ENCODE measurements at regions not wholly inside any gene's neighbourhood (a gene's known extent, or its start where the extent isn't known, plus 50 kb on each side); places are given as distances from the start of the nearest gene placed in this dataset.

DNA sequence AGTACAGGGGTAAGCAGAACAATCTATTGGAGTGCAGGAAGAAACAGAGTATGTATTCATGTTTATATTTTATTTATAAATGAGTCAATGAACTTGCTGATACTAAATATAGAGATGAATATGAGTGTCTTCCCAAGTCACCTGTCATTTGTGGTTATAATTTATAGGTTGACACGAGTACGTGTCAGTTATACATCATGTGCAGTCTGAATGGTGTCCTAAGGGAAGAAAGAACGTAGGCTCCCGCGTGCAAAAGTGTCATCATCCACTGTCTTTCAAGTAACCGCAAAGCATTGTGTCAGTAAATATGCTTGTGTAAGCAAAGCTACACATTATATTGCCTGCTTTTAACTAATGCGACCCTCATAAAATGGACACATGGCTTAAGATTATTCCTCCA is 786.1 kb downstream of the KCNJ2 start:
- intact Hi-C loops (cut with DNase I, micrococcal nuclease), result no loop called here
- Mint-ChIP-seq H3K4me3 (no peak overlapping the region), H3K4me1 (no peaks in the 10 kb centered on the region), H3K36me3 (ENCODE audit: low read depth) (no peaks in the 10 kb centered on the region), H3K27me3 (no peaks in the 10 kb centered on the region), H3K27ac (no peak overlapping the region), H3K9me3 (ENCODE audit: low read depth) (peaks cover 8% of the 10 kb centered on the region)
- ChIA-PET CTCF (no interaction called here), POLR2A (no interaction called here)
- DNase-seq, result no peak
- no peak for ATAC-seq

DNA sequence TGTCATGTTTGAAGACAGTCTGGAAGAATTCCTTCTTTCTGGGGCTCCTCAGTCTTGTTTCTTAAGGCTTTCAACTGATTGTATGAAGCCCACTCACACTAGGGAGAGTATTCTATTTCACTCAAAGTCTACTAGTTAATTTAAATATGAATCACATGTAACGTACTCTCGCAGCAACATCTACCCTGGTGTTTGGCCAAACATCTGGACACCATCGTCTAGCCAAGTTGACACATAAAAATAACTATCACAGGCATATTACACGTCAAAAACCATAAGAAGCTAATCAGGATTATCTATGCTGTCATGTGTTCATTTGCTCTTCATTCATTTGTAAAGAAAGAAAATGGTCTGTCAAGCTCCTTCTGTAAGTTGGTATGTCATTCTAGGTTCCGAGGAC is 787.4 kb downstream of the KCNJ2 start:
- no peaks in the 10 kb centered on the region for H3K36me3 Mint-ChIP-seq (ENCODE audit: low read depth)
- H3K9me3 Mint-ChIP-seq (ENCODE audit: low read depth), result peaks cover 8% of the 10 kb centered on the region
- CTCF ChIA-PET, result no interaction called here
- no peaks in the 10 kb centered on the region for H3K27me3 Mint-ChIP-seq
- H3K4me1 Mint-ChIP-seq, result no peaks in the 10 kb centered on the region
- intact Hi-C loops (cut with DNase I, micrococcal nuclease), result no loop called here
- no peak overlapping the region for H3K27ac Mint-ChIP-seq
- no peak overlapping the region for H3K4me3 Mint-ChIP-seq
- ATAC-seq (no peak), DNase-seq (no peak)
- POLR2A ChIA-PET, result no interaction called here

DNA sequence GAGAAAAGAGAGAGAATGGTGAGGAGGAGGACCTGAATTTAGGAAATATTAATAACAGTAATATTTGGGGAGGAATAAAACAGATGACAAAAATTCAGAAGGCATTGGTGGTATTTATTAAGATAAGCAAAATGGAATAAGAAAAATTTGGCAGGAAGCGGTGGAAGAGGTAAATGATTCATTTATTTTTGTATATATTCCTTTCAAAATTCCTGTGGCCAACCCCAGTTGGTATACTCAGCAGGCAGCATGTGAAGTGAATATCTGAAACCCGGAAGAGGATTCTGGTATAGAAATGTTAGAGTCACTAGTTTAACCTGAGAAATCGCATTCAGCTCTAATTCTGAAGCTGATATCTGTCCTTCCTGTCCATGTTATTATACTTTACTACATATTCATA is 792.0 kb downstream of the KCNJ2 start:
- Mint-ChIP-seq H3K36me3 (ENCODE audit: low read depth) (no peaks in the 10 kb centered on the region), H3K4me3 (no peak overlapping the region), H3K27ac (no peak overlapping the region), H3K9me3 (ENCODE audit: low read depth) (peaks cover 2% of the 10 kb centered on the region), H3K27me3 (no peaks in the 10 kb centered on the region), H3K4me1 (no peaks in the 10 kb centered on the region)
- CTCF ChIA-PET, result no interaction called here
- POLR2A ChIA-PET, result no interaction called here
- DNase-seq, result no peak
- no peak for ATAC-seq
- intact Hi-C loops (cut with DNase I, micrococcal nuclease), result no loop called here

DNA sequence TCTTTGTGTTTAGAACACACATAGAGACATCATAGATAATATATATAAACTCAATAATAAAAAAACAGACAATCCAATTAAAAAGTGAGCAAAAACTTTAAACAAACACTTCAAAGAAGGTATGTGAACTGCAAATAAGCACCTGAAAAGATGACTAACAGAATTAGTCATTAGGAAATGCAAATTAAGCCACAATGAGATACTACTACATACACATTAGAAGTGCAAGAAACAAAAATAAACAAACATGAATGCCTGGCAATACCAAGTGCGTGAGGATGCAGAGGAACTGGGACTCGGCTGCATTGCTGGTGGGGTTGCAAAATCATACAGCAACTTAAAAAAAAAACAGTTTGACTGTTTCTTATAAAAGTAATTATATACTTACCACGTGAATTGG is 799.0 kb downstream of the KCNJ2 start:
- peaks cover 4% of the 10 kb centered on the region for H3K9me3 Mint-ChIP-seq (ENCODE audit: low read depth)
- no peak overlapping the region for H3K27ac Mint-ChIP-seq
- no peaks in the 10 kb centered on the region for H3K4me1 Mint-ChIP-seq
- ATAC-seq (no peak), DNase-seq (no peak)
- no peaks in the 10 kb centered on the region for H3K36me3 Mint-ChIP-seq (ENCODE audit: low read depth)
- CTCF ChIA-PET, result no interaction called here
- intact Hi-C loops (cut with DNase I, micrococcal nuclease), result no loop called here
- no peak overlapping the region for H3K4me3 Mint-ChIP-seq
- POLR2A ChIA-PET, result no interaction called here
- H3K27me3 Mint-ChIP-seq, result no peaks in the 10 kb centered on the region

DNA sequence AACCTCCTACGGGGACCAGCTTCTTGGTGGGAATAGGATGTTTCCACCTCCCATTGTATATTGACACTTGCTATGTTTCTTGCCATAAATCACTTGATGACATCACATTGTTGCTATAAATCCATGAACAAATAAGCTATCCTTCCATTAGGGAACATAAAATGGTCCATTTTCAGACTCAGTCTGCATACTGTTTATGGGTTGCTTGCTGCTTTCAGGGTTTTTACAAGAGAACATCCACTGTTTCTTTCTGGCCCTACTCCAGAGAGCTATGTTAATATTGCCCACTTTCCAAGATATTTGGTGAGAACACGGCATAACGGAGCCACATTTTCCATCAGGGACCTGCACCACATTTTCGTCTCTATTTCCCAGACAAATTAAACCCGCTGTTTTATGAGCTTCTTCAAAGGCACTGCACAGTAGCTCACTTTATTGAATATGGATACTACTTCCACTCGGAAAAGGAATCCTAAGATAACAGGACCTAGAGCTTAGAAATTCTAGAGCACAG is 800.2 kb downstream of the KCNJ2 start:
- Mint-ChIP-seq H3K4me3 (no peak overlapping the region), H3K9me3 (ENCODE audit: low read depth) (peaks cover 4% of the 10 kb centered on the region), H3K4me1 (no peaks in the 10 kb centered on the region), H3K36me3 (ENCODE audit: low read depth) (no peaks in the 10 kb centered on the region), H3K27ac (no peak overlapping the region), H3K27me3 (no peaks in the 10 kb centered on the region)
- intact Hi-C loops (cut with DNase I, micrococcal nuclease), result no loop called here
- no peak for DNase-seq
- CTCF ChIA-PET, result no interaction called here
- POLR2A ChIA-PET, result no interaction called here
- no peak for ATAC-seq

DNA sequence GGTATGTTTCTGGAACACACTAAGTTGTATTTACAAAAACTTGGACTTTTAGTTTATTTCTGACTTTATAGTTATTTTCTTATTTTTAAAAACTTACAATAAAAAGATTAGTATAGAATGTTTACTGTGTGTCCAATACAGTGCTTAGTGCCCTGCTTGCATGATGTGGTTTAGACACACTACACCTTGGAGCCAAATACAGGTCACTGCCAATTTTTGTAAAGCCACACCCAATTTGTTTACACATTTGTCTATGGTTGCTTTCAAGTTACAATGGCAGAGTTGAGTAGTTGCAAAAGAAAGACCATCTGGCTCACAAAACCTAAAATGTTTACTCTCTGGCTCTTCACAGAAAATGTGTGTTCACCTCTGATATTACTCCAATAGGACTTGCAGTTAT is 807.1 kb downstream of the KCNJ2 start:
- Mint-ChIP-seq H3K9me3 (ENCODE audit: low read depth) (peaks cover 4% of the 10 kb centered on the region), H3K4me3 (no peak overlapping the region), H3K27ac (no peak overlapping the region), H3K27me3 (no peaks in the 10 kb centered on the region), H3K4me1 (no peaks in the 10 kb centered on the region), H3K36me3 (ENCODE audit: low read depth) (no peaks in the 10 kb centered on the region)
- ATAC-seq (no peak), DNase-seq (no peak)
- intact Hi-C loops (cut with DNase I, micrococcal nuclease), result no loop called here
- ChIA-PET POLR2A (no interaction called here), CTCF (no interaction called here)

DNA sequence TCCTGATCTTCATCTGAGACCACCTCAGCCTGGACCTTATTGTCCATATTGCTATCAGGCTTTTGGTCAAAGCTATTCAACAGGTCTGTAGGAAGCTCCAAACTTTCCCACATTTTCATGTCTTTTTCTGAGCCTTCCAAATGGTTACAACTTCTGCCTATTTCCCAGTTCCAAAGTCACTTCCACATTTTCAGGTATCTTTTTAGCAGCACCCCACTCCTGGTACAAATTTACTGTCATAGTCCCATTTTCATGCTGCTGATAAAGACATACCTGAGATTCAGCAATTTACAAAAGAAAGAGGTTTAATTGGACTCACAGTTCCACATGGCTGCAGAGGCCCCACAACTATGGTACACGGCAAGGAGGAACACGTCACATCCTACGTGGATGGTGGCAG is 815.5 kb downstream of the KCNJ2 start:
- Mint-ChIP-seq H3K36me3 (ENCODE audit: low read depth) (no peaks in the 10 kb centered on the region), H3K27ac (no peak overlapping the region), H3K9me3 (ENCODE audit: low read depth) (peaks cover 19% of the 10 kb centered on the region), H3K4me1 (no peaks in the 10 kb centered on the region), H3K27me3 (no peaks in the 10 kb centered on the region), H3K4me3 (no peak overlapping the region)
- CTCF ChIA-PET, result no interaction called here
- DNase-seq, result no peak
- intact Hi-C loops (cut with DNase I, micrococcal nuclease), result no loop called here
- POLR2A ChIA-PET, result no interaction called here
- ATAC-seq, result no peak

DNA sequence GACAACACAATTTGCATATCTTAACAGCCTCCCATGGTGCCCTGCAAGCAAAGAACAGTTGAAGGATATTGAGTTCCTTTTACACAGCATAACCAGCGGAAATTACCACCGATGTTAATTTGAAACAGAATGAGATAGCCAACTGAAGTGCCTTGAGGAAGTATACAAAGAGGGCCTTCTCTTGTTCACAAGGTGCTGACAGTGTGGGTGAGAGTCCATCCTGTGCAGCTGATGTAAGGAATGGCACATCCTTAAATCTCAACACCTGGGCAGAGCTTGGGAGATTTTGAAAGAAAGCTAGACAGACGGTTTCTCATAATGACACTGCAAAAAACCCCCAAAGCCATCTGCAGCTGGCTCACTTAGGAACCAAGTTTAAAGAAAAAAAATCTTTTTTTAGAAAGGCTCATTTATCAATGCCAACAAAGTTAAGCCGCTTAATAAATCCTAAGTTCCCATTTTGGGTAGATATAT is 818.6 kb downstream of the KCNJ2 start:
- no peaks in the 10 kb centered on the region for H3K4me1 Mint-ChIP-seq
- peaks cover 22% of the 10 kb centered on the region for H3K9me3 Mint-ChIP-seq (ENCODE audit: low read depth)
- H3K27ac Mint-ChIP-seq, result no peak overlapping the region
- intact Hi-C loops (cut with DNase I, micrococcal nuclease), result no loop called here
- POLR2A ChIA-PET, result no interaction called here
- CTCF ChIA-PET, result no interaction called here
- H3K36me3 Mint-ChIP-seq (ENCODE audit: low read depth), result no peaks in the 10 kb centered on the region
- no peak overlapping the region for H3K4me3 Mint-ChIP-seq
- no peaks in the 10 kb centered on the region for H3K27me3 Mint-ChIP-seq
- DNase-seq, result no peak
- ATAC-seq, result no peak

DNA sequence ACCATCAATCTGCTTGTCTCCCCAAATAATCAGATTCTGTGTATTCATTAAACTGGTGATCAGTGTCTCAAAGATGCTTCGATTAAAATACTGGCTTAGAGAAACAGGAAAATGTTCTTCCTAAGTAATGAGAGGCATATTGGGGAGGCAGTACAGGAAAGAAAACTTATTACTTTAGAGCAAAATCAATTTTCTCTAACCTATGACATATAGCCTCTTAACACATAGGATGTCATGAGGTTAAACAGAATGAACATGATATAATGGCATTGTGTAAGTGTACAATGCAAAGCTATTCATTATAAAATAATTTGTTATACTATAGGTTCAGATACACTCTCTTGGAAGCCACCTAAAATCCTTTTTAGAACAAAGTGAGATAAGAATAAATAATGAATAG is 819.3 kb downstream of the KCNJ2 start:
- POLR2A ChIA-PET, result no interaction called here
- Mint-ChIP-seq H3K4me1 (no peaks in the 10 kb centered on the region), H3K27me3 (no peaks in the 10 kb centered on the region), H3K36me3 (ENCODE audit: low read depth) (no peaks in the 10 kb centered on the region), H3K9me3 (ENCODE audit: low read depth) (peaks cover 19% of the 10 kb centered on the region), H3K27ac (no peak overlapping the region), H3K4me3 (no peak overlapping the region)
- intact Hi-C loops (cut with DNase I, micrococcal nuclease), result no loop called here
- ATAC-seq, result no peak
- no peak for DNase-seq
- CTCF ChIA-PET, result no interaction called here

DNA sequence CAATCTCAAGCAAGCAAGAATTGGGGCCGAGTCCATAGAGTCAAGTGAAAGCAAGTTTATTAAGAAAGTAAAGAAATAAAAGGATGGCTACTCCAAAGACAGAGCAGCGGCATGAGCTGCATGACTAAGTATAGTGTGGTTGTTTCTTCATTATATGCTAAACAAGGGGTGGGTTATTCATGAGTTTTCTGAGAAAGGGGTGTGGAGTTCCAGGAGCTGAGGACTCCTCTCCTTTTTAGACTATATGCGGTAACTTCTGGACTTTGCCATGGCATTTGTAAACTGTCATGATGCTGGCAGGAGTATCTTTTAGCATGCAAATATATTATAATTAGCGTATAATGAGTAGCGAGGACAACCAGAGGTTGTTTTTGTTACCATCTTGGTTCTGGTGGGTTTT is 819.9 kb downstream of the KCNJ2 start:
- H3K27ac Mint-ChIP-seq, result no peak overlapping the region

DNA sequence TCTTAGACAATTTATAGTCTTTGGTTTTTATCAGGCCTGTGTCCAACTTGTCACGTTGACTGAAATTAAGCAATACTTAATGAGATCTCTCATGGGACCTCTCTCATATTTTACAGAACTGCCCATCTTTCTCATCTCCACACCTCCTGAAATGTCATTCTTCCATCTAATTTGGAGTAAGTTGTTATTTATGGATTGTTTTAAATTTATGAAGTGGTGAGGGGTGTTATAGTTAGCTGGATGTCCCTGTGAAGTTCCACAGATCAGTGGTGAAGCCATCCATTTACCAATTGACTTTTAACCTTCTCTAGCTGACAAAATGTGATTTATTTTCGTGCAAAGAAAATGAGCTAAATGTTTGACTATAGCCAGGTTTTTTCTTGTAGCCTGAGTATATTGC is 824.9 kb downstream of the KCNJ2 start:
- Mint-ChIP-seq H3K4me1 (no peaks in the 10 kb centered on the region), H3K27ac (no peak overlapping the region), H3K9me3 (ENCODE audit: low read depth) (peaks cover 14% of the 10 kb centered on the region), H3K27me3 (no peaks in the 10 kb centered on the region), H3K4me3 (no peak overlapping the region), H3K36me3 (ENCODE audit: low read depth) (no peaks in the 10 kb centered on the region)
- ChIA-PET CTCF (no interaction called here), POLR2A (no interaction called here)
- no peak for ATAC-seq
- no peak for DNase-seq
- intact Hi-C loops (cut with DNase I, micrococcal nuclease), result no loop called here

More for the DNA sequence above, 819.9 kb downstream of the KCNJ2 start:
- H3K4me3 Mint-ChIP-seq, result no peak overlapping the region
- H3K36me3 Mint-ChIP-seq (ENCODE audit: low read depth), result no peaks in the 10 kb centered on the region
- no peak for ATAC-seq
- no peaks in the 10 kb centered on the region for H3K4me1 Mint-ChIP-seq
- H3K27me3 Mint-ChIP-seq, result no peaks in the 10 kb centered on the region
- intact Hi-C loops (cut with DNase I, micrococcal nuclease), result no loop called here
- ChIA-PET CTCF (no interaction called here), POLR2A (no interaction called here)
- peaks cover 19% of the 10 kb centered on the region for H3K9me3 Mint-ChIP-seq (ENCODE audit: low read depth)
- DNase-seq, result no peak

DNA sequence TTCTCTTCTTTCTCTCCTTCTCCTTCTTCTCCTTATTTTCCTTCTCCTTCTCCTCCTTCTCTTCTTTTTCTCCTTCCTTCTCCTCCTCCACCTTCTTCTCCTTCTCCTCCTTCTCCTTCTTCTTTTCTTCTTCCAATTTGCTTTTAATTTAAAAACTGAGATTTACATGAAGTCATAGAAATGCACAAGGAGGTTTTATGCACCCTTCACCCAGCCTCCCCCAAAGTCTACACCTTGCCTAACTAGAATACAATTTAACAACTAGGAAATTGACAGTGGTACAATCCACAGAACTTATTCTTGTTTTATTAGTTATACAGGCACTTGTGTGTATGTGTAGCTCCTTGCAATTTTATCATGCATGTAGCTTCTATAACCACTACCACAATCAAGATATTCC is 826.7 kb downstream of the KCNJ2 start:
- Mint-ChIP-seq H3K9me3 (ENCODE audit: low read depth) (peaks cover 12% of the 10 kb centered on the region), H3K4me3 (no peak overlapping the region), H3K27me3 (no peaks in the 10 kb centered on the region), H3K27ac (no peak overlapping the region), H3K4me1 (no peaks in the 10 kb centered on the region), H3K36me3 (ENCODE audit: low read depth) (no peaks in the 10 kb centered on the region)
- ChIA-PET CTCF (no interaction called here), POLR2A (no interaction called here)
- DNase-seq (no peak), ATAC-seq (no peak)
- intact Hi-C loops (cut with DNase I, micrococcal nuclease), result no loop called here

DNA sequence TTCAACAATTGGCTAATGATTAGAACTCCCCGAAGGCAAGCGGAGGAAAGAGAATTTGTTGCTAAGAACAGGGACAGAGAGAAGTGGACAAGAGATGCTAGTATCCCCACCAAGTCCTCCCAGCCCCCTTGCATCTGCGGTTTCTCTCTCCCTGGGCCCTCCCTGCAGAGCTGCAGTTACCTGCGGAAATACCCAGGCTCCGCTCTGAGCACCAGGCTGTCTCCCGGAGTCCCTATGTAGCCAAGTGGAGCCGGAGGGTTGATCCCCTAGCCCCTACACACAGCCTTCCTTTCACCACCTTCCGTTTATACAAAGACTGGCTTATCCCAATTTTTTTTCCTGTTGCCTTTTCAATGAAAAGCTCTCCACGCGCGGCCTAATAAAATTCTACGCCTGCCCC is 834.4 kb downstream of the KCNJ2 start:
- Mint-ChIP-seq H3K4me1 (no peaks in the 10 kb centered on the region), H3K4me3 (no peak overlapping the region)
- POLR2A ChIA-PET, result no interaction called here

More for the DNA sequence above, 834.4 kb downstream of the KCNJ2 start:
- intact Hi-C loops (cut with DNase I, micrococcal nuclease), result no loop called here
- H3K9me3 Mint-ChIP-seq (ENCODE audit: low read depth), result peaks cover 4% of the 10 kb centered on the region
- ATAC-seq (no peak), DNase-seq (no peak)
- no peak overlapping the region for H3K27ac Mint-ChIP-seq
- CTCF ChIA-PET, result no interaction called here
- no peaks in the 10 kb centered on the region for H3K27me3 Mint-ChIP-seq
- H3K36me3 Mint-ChIP-seq (ENCODE audit: low read depth), result no peaks in the 10 kb centered on the region
